Erythroblast (primary cell): ENCODE measurements at regions not wholly inside any gene's neighbourhood (a gene's known extent, or its start where the extent isn't known, plus 50 kb on each side); places are given as distances from the start of the nearest gene placed in this dataset.

ENCODE experiments used
- DNase-seq, 2 experiments: peaks; one replicate each; lab custom pipeline; 2025; lab: John Stamatoyannopoulos, UW
- GATA1 ChIP-seq: IDR thresholded peaks from 2 replicates; pipeline ENCODE4 v1.6.1; 2011; ENCODE audit warnings: low read depth, mild to moderate bottlenecking, control low read depth, low read length, moderate library complexity
- POLR2A ChIP-seq: IDR thresholded peaks from 2 replicates; pipeline ENCODE4 v1.6.1; 2011; ENCODE audit warnings: mild to moderate bottlenecking, low read length

GRCh38 chr6:40788661-40789655, 201.8 kb upstream of the LRFN2 start:
- no peak for DNase-seq
- no peak for TF ChIP-seq POLR2A
- TF ChIP-seq GATA1 = no peak

GRCh38 chr6:40782355-40782754, 195.2 kb upstream of the LRFN2 start:
- TF ChIP-seq GATA1 (no peak), POLR2A (no peak)
- DNase-seq = no peak

- TF ChIP-seq POLR2A (no peak), GATA1 (no peak)
- no peak for DNase-seq
Measured at GRCh38 chr6:40780637-40781036, 193.5 kb upstream of the LRFN2 start.

GRCh38 chr6:40779409-40779808, 192.2 kb upstream of the LRFN2 start:
- TF ChIP-seq GATA1 = no peak
- no peak for TF ChIP-seq POLR2A
- DNase-seq = no peak

GRCh38 chr6:40778918-40779317, 191.8 kb upstream of the LRFN2 start:
- no peak for DNase-seq
- no peak for TF ChIP-seq GATA1
- TF ChIP-seq POLR2A = no peak

- TF ChIP-seq POLR2A (no peak), GATA1 (no peak)
- no peak for DNase-seq
Measured at GRCh38 chr6:40778196-40778595, 191.0 kb upstream of the LRFN2 start.

GRCh38 chr6:40774932-40775331, 187.8 kb upstream of the LRFN2 start:
- no peak for TF ChIP-seq POLR2A
- TF ChIP-seq GATA1 = no peak
- DNase-seq = peak; percentile 42 to 57

GRCh38 chr6:40770794-40771193, 183.6 kb upstream of the LRFN2 start:
- no peak for DNase-seq
- TF ChIP-seq GATA1 (no peak), POLR2A (no peak)

GRCh38 chr6:40764726-40765125, 177.6 kb upstream of the LRFN2 start:
- TF ChIP-seq POLR2A = no peak
- TF ChIP-seq GATA1 = no peak
- DNase-seq = no peak

- TF ChIP-seq POLR2A (no peak), GATA1 (no peak)
- DNase-seq = no peak
Measured at GRCh38 chr6:40762981-40763380, 175.8 kb upstream of the LRFN2 start.

- TF ChIP-seq GATA1 = no peak
- no peak for TF ChIP-seq POLR2A
- no peak for DNase-seq
Measured at GRCh38 chr6:40760887-40761286, 173.7 kb upstream of the LRFN2 start.

GRCh38 chr6:40759838-40760237, 172.7 kb upstream of the LRFN2 start:
- TF ChIP-seq POLR2A (no peak), GATA1 (no peak)

GRCh38 chr6:40759264-40759663, 172.1 kb upstream of the LRFN2 start:
- no peak for DNase-seq
- TF ChIP-seq POLR2A = no peak
- TF ChIP-seq GATA1 = no peak

More at GRCh38 chr6:40759838-40760237, 172.7 kb upstream of the LRFN2 start:
- DNase-seq = no peak

GRCh38 chr6:40755749-40756452, 168.7 kb upstream of the LRFN2 start:
- no peak for TF ChIP-seq GATA1
- no peak for TF ChIP-seq POLR2A
- no peak for DNase-seq

- no peak for DNase-seq
- TF ChIP-seq POLR2A (no peak), GATA1 (no peak)
Measured at GRCh38 chr6:40755046-40755681, 168.0 kb upstream of the LRFN2 start.
